ENCODE measurements at regions not wholly inside any gene's neighbourhood (a gene's known extent, or its start where the extent isn't known, plus 50 kb on each side); places are given as distances from the start of the nearest gene placed in this dataset.

- no peak overlapping the region for H3K4me3 ChIP-seq (ENCODE audit: low read length)
- TF ChIP-seq CTCF (conservative IDR thresholded peaks at IDR 0.05; ENCODE audit: low read length) = no peak
Measured at GRCh38 chr2:238744951-238745350, 102.9 kb upstream of the TWIST2 start.

DNA sequence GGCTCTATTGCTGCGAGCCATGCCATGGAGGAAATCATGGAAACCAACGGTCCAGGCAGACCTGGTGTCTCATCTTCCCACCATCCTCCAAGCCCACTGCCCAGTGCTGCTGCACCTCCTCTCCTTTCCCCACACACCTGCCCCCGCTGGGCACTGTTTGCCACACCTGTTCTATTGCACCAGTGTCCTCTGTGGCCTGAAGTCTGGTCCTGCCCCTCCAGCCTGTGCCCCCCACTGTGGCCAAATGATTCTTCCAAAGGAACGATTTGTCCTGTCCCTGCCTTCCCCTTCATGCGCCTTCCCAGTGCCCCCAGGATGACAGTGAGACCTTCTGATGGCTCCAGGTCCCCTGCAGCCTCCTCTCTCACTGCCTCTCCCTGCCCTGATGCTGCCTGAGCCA is 101.9 kb upstream of the TWIST2 start:
- DNase-seq (ENCODE audit: low read depth) = no peak

More at GRCh38 chr2:238744951-238745350, 102.9 kb upstream of the TWIST2 start:
- DNase-seq (ENCODE audit: low read depth) = no peak

DNA sequence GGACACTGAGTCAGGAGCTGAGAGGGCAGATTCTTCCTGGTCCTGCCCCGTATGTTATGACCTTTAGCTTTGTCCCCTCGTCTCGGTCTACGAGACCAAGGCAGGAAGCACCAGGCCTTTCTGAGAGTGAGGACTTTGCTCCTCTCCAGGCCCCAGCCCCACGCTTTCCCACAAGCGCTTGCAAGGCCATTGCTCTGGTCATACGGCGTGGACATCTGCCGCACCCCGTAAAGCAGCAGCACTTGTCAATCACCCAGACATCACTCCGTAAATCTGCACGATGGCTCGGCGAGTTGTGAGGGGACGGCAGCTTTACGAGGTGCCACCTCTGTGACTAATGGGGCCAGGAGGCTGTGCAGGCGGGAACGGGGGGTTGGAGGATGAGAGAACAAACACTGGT is 100.8 kb upstream of the TWIST2 start:
- TF ChIP-seq CTCF (conservative IDR thresholded peaks at IDR 0.05; ENCODE audit: low read length) = no peak

More for the DNA sequence above, 101.9 kb upstream of the TWIST2 start:
- no peak for TF ChIP-seq CTCF (conservative IDR thresholded peaks at IDR 0.05; ENCODE audit: low read length)
- H3K4me3 ChIP-seq (ENCODE audit: low read length) = no peak overlapping the region

DNA sequence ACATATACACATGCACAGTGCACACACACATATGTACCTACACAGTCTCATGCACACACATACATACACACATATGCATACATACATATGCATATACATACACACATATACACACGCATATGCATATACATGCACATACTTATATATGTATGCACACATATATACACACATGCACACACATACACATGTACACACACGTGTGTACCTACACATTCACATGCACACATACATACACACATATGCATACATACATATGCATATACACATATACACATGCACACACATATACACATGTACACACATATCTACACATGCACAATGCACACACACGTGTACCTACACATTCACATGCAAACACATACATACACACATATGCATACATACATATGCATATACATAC is 100.3 kb upstream of the TWIST2 start:
- no peak for TF ChIP-seq CTCF (conservative IDR thresholded peaks at IDR 0.05; ENCODE audit: low read length)
- DNase-seq (ENCODE audit: low read depth) = no peak
- no peak overlapping the region for H3K4me3 ChIP-seq (ENCODE audit: low read length)

More for the DNA sequence above, 100.8 kb upstream of the TWIST2 start:
- DNase-seq (ENCODE audit: low read depth) = no peak
- no peak overlapping the region for H3K4me3 ChIP-seq (ENCODE audit: low read length)

- no peak for TF ChIP-seq CTCF (conservative IDR thresholded peaks at IDR 0.05; ENCODE audit: low read length)
- DNase-seq (ENCODE audit: low read depth) = no peak
- H3K4me3 ChIP-seq (ENCODE audit: low read length) = no peak overlapping the region
Measured at GRCh38 chr2:238750212-238750904, 97.5 kb upstream of the TWIST2 start.

GRCh38 chr2:238754259-238754658 is 93.6 kb upstream of the TWIST2 start:
- DNase-seq (ENCODE audit: low read depth) = no peak
- TF ChIP-seq CTCF (conservative IDR thresholded peaks at IDR 0.05; ENCODE audit: low read length) = peak; percentile 30
- no peak overlapping the region for H3K4me3 ChIP-seq (ENCODE audit: low read length)

DNA sequence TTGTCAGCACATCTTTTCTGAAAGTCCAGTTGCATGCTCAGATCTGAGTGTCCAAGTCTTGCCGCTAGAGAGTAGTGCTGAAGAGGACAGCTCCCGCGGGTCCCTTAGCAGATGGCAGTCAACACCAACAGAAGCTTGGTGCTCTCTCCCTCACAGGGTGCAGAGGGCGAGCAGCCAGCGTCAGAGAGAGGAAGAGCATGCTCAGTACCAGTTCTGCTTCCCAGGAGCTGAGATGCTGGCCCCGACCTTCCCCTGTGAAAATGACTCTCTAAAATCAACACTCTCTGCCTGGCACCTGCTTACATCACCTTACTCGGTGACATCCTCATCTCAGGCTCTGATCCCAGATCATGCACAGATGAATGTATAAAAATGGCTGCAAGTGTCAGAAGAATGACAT is 86.0 kb upstream of the TWIST2 start:
- TF ChIP-seq CTCF (conservative IDR thresholded peaks at IDR 0.05; ENCODE audit: low read length) = no peak
- H3K4me3 ChIP-seq (ENCODE audit: low read length) = no peak overlapping the region
- peak; percentile 34 for DNase-seq (ENCODE audit: low read depth)

Measured in AG10803 (cell line).